HCT116 (cell line): ENCODE measurements at regions not wholly inside any gene's neighbourhood (a gene's known extent, or its start where the extent isn't known, plus 50 kb on each side); places are given as distances from the start of the nearest gene placed in this dataset.

Experiments used
- ATAC-seq: fragments of 200-7000 bp; cut with Tn5 transposase; 2 replicates; pipeline ENCODE4 v1.9.1; 2020; ENCODE audit warnings: mild to moderate bottlenecking, moderate library complexity
- BruUV-seq: library from RNA; stranded (reverse); fragments of 400-500 nt; replicated peaks from 2 replicates; lab custom pipeline; 2021; lab: Mats Ljungman, UMichigan
- CTCF ChIA-PET: fragments of 300-600 bp; sonication (Branson Sonifier 250); formaldehyde crosslinking; loops from one replicate; lab custom pipeline; 2021; ENCODE audit warnings: antibody characterized with exemption; lab: Charles Lee
- POLR2A ChIA-PET: fragments of 300-600, 350-600 bp; sonication (Branson Sonifier 250); formaldehyde crosslinking; loops from one replicate; lab custom pipeline; 2021; ENCODE audit warnings: antibody characterized with exemption; lab: Charles Lee
- RAD21 ChIA-PET, 2 experiments: fragments of 300-600 bp; sonication (Branson Sonifier 250); formaldehyde crosslinking; loops; one replicate each; lab custom pipeline; 2023; ENCODE audit warnings: low total read pairs in 2 of 2; ENCODE audit not compliant: uncharacterized antibody in 2 of 2, unreplicated experiment in 2 of 2, low non-redundant PET in 1 of 2; lab: Charles Lee
- DNase-seq: peaks from one replicate; pipeline ENCODE4 v3.0.0-alpha.2; 2010; ENCODE audit warnings: low read depth, low spot score
- H2AFZ ChIP-seq: fragments of 200-600 bp; shearing (Covaris generic), sonication (generic); 2 replicates; pipeline ENCODE4 v1.6.1; 2017; ENCODE audit warnings: low read depth, mixed run types, mixed read lengths, antibody characterized with exemption, low read length; ENCODE audit not compliant: poor library complexity, severe bottlenecking
- H3K27ac ChIP-seq: 2 replicates; pipeline ENCODE4 v1.5.1; 2012; ENCODE audit warnings: low read depth, low read length
- H3K27me3 ChIP-seq: fragments of 200-600 bp; sonication (generic); 2 replicates; pipeline ENCODE4 v1.6.1; 2016; ENCODE audit warnings: mixed run types, low read length, mixed read lengths; ENCODE audit not compliant: insufficient read depth
- H3K36me3 ChIP-seq, 2 experiments: fragments of 200-500 bp in 1 of 2; fragments of 200-600 bp in 1 of 2; sonication (Bioruptor generic) in 1 of 2; sonication (generic) in 1 of 2; 2 replicates each; pipeline versions ENCODE4 v1.5.1 to v1.6.1; 2014 to 2016; ENCODE audit warnings: low read length in 2 of 2, inconsistent platforms in 1 of 2, mixed read lengths in 1 of 2, mixed run types in 1 of 2; ENCODE audit not compliant: insufficient read depth in 2 of 2, control insufficient read depth in 1 of 2
- H3K4me1 ChIP-seq, 2 experiments: fragments of 200-600 bp in 1 of 2; sonication (generic) in 1 of 2; 2 replicates each; pipeline versions ENCODE4 v1.5.1 to v1.6.1; 2012 to 2017; ENCODE audit warnings: low read length in 2 of 2, inconsistent platforms in 1 of 2, mild to moderate bottlenecking in 1 of 2, mixed read lengths in 1 of 2, mixed run types in 1 of 2, moderate library complexity in 1 of 2; ENCODE audit not compliant: insufficient read depth in 2 of 2, control insufficient read depth in 1 of 2
- H3K4me2 ChIP-seq: fragments of 200-600 bp; sonication (generic); 2 replicates; pipeline ENCODE4 v1.6.1; 2017; ENCODE audit warnings: mixed run types, low read length, mixed read lengths
- H3K4me3 ChIP-seq, 2 experiments: fragments of 200-600 bp in 1 of 2; sonication (generic) in 1 of 2; replicated peaks in 1 of 2; 2 replicates each; pipeline ENCODE4 v1.5.1; 2011 to 2016; ENCODE audit warnings: low read length in 2 of 2, control low read depth in 1 of 2, low read depth in 1 of 2, mild to moderate bottlenecking in 1 of 2, mixed read lengths in 1 of 2, mixed run types in 1 of 2
- H3K79me2 ChIP-seq: fragments of 200-600 bp; sonication (generic); 2 replicates; pipeline ENCODE4 v1.6.1; 2017; ENCODE audit warnings: mild to moderate bottlenecking, mixed run types, low read length, moderate library complexity, mixed read lengths; ENCODE audit not compliant: insufficient read depth
- H3K9ac ChIP-seq: fragments of 200-600 bp; sonication (generic); 2 replicates; pipeline ENCODE4 v1.6.1; 2016; ENCODE audit warnings: low read length, mixed read lengths
- H3K9me2 ChIP-seq: fragments of 200-600 bp; sonication (generic), shearing (Covaris generic); 2 replicates; pipeline ENCODE4 v1.6.1; 2017; ENCODE audit warnings: mixed run types, mild to moderate bottlenecking, moderate library complexity; ENCODE audit not compliant: insufficient read depth
- H3K9me3 ChIP-seq, 2 experiments: fragments of 200-500 bp in 1 of 2; fragments of 200-600 bp in 1 of 2; sonication (Bioruptor generic) in 1 of 2; sonication (generic) in 1 of 2; 2 replicates each; pipeline ENCODE4 v1.6.1; 2014 to 2017; ENCODE audit warnings: low read length in 2 of 2, mixed read lengths in 2 of 2, inconsistent platforms in 1 of 2, low read depth in 1 of 2, mild to moderate bottlenecking in 1 of 2, mixed run types in 1 of 2, moderate library complexity in 1 of 2; ENCODE audit not compliant: control insufficient read depth in 1 of 2, insufficient read depth in 1 of 2
- H4K20me1 ChIP-seq: fragments of 200-600 bp; sonication (generic), shearing (Covaris generic); 2 replicates; pipeline ENCODE4 v1.6.1; 2017; ENCODE audit warnings: mixed run types, mild to moderate bottlenecking, moderate library complexity; ENCODE audit not compliant: insufficient read depth
- ATF3 ChIP-seq: IDR thresholded peaks from 2 replicates; pipeline ENCODE4 v1.6.1; 2012
- CEBPB ChIP-seq: IDR thresholded peaks from 2 replicates; pipeline ENCODE4 v1.6.1; 2012; ENCODE audit warnings: low read depth
- EGR1 ChIP-seq: IDR thresholded peaks from 2 replicates; pipeline ENCODE4 v1.6.1; 2012; ENCODE audit warnings: low read depth
- ELF1 ChIP-seq: IDR thresholded peaks from 2 replicates; pipeline ENCODE4 v1.6.1; 2012; ENCODE audit warnings: low read depth, borderline replicate concordance
- EZH2 ChIP-seq: fragments of 200-600 bp; sonication (generic); IDR thresholded peaks from 2 replicates; pipeline ENCODE4 v1.6.1; 2017; ENCODE audit warnings: antibody characterized with exemption, mixed run types
- FOSL1 ChIP-seq: IDR thresholded peaks from 2 replicates; pipeline ENCODE4 v1.6.1; 2012; ENCODE audit warnings: low read depth
- JUND ChIP-seq: IDR thresholded peaks from 2 replicates; pipeline ENCODE4 v1.6.1; 2012
- MAX ChIP-seq: IDR thresholded peaks from 2 replicates; pipeline ENCODE4 v1.6.1; 2012
- POLR2A ChIP-seq: IDR thresholded peaks from 2 replicates; pipeline ENCODE4 v1.7.0; 2011; ENCODE audit warnings: borderline replicate concordance; ENCODE audit not compliant: insufficient read depth, insufficient read length; ENCODE audit errors: extremely low read depth
- POLR2AphosphoS5 ChIP-seq: IDR thresholded peaks from 2 replicates; pipeline ENCODE4 v1.6.1; 2011; ENCODE audit warnings: mild to moderate bottlenecking, low read depth, low read length, moderate library complexity
- RAD21 ChIP-seq: IDR thresholded peaks from 2 replicates; pipeline ENCODE4 v1.6.1; 2012; ENCODE audit warnings: low read depth, mild to moderate bottlenecking
- REST ChIP-seq: IDR thresholded peaks from 2 replicates; pipeline ENCODE4 v1.6.1; 2012; ENCODE audit warnings: low read depth
- SIN3A ChIP-seq: IDR thresholded peaks from 2 replicates; pipeline ENCODE4 v1.6.1; 2012; ENCODE audit warnings: low read depth
- SP1 ChIP-seq: IDR thresholded peaks from 2 replicates; pipeline ENCODE4 v1.6.1; 2012; ENCODE audit warnings: low read depth
- SRF ChIP-seq: IDR thresholded peaks from 2 replicates; pipeline ENCODE4 v1.6.1; 2012; ENCODE audit warnings: low read depth
- TCF7L2 ChIP-seq: IDR thresholded peaks from 2 replicates; pipeline ENCODE4 v1.7.0; 2011; ENCODE audit warnings: borderline replicate concordance, inconsistent platforms; ENCODE audit not compliant: insufficient read depth, insufficient read length; ENCODE audit errors: extremely low read depth
- ZBTB33 ChIP-seq: IDR thresholded peaks from 2 replicates; pipeline ENCODE4 v1.6.1; 2011; ENCODE audit warnings: mild to moderate bottlenecking, low read length, moderate library complexity; ENCODE audit not compliant: insufficient replicate concordance; ENCODE audit errors: extremely low read depth
- ZFX ChIP-seq: fragments of 450-650 bp; IDR thresholded peaks from 2 replicates; pipeline ENCODE4 v1.6.1; 2017
- ZNF274 ChIP-seq: fragments of 200-500 bp; sonication (Bioruptor generic); IDR thresholded peaks from 2 replicates; pipeline ENCODE4 v1.6.1; 2014; ENCODE audit warnings: mild to moderate bottlenecking, low read depth, low read length, inconsistent platforms
- intact Hi-C: fragments of 100-400 bp; cut with micrococcal nuclease; formaldehyde crosslinking; loops from 2 replicates; pipeline ENCODE4 v1.10.0; 2022
- TF ChIP-seq, protein P1 (sequence below), 3 experiments: fragments of 200-600 bp in 1 of 3; sonication (generic) in 1 of 3; IDR thresholded peaks in 2 of 3; conservative IDR thresholded peaks in 1 of 3; 2 replicates each; pipeline ENCODE4 v1.5.1; 2012 to 2017; ENCODE audit warnings: low read depth in 2 of 3, low read length in 2 of 3, antibody characterized with exemption in 1 of 3, borderline replicate concordance in 1 of 3, control low read depth in 1 of 3, mild to moderate bottlenecking in 1 of 3, mixed read lengths in 1 of 3, mixed run types in 1 of 3, moderate library complexity in 1 of 3; ENCODE audit not compliant: insufficient read depth in 1 of 3

GRCh38 chr2:138435701-138436100, 65.9 kb upstream of the SPOPL start:
- intact Hi-C loops: no loop called here
- Histone ChIP-seq H2AFZ (no peak overlapping the region), H3K36me3 (no peaks in the 10 kb centered on the region), H3K4me2 (no peak overlapping the region), H3K9me3 (no peaks in the 10 kb centered on the region), H3K4me3 (no peak overlapping the region), H3K9me2 (no peaks in the 10 kb centered on the region), H3K9ac (no peak overlapping the region), H3K27ac (no peak overlapping the region), H3K79me2 (no peaks in the 10 kb centered on the region), H3K4me1 (peaks cover 0 to 8% of the 10 kb centered on the region in 2 experiments; a peak in 1 of 4 replicates), H4K20me1 (no peaks in the 10 kb centered on the region), H3K27me3 (no peaks in the 10 kb centered on the region)
- TF ChIP-seq POLR2A (no peak), POLR2AphosphoS5 (no peak), EZH2 (no peak), SIN3A (no peak), REST (no peak), SP1 (no peak), EGR1 (no peak), ZBTB33 (no peak), ZNF274 (no peak), MAX (no peak), SRF (no peak), ELF1 (no peak), FOSL1 (no peak), RAD21 (no peak), CEBPB (no peak), TCF7L2 (no peak), ZFX (no peak), ATF3 (no peak), JUND (no peak)
- TF ChIP-seq, protein P1, sequence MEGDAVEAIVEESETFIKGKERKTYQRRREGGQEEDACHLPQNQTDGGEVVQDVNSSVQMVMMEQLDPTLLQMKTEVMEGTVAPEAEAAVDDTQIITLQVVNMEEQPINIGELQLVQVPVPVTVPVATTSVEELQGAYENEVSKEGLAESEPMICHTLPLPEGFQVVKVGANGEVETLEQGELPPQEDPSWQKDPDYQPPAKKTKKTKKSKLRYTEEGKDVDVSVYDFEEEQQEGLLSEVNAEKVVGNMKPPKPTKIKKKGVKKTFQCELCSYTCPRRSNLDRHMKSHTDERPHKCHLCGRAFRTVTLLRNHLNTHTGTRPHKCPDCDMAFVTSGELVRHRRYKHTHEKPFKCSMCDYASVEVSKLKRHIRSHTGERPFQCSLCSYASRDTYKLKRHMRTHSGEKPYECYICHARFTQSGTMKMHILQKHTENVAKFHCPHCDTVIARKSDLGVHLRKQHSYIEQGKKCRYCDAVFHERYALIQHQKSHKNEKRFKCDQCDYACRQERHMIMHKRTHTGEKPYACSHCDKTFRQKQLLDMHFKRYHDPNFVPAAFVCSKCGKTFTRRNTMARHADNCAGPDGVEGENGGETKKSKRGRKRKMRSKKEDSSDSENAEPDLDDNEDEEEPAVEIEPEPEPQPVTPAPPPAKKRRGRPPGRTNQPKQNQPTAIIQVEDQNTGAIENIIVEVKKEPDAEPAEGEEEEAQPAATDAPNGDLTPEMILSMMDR (IDR thresholded peaks at IDR 0.05 in 2 of 3, conservative IDR thresholded peaks at IDR 0.05 in 1 of 3; ENCODE audit: borderline replicate concordance in 1 of 3, insufficient read depth in 1 of 3, low read depth in 2 of 3, low read length in 2 of 3): no peak
- no peak for DNase-seq
- POLR2A ChIA-PET: no interaction called here
- no peak for ATAC-seq
- RAD21 ChIA-PET: no interaction called here
- CTCF ChIA-PET: interaction anchor here (1.5 kb wide), 1 partner anchor 352 kb away, joined by 3 read pairs; no protein-coding TSS in a partner anchor
- BruUV-seq: no TSS peak
